Activated naive CD8-positive, alpha-beta T cell treated with anti-CD3 and anti-CD28 coated beads for 36 hours (primary cell): ENCODE measurements at regions not wholly inside any gene's neighbourhood (a gene's known extent, or its start where the extent isn't known, plus 50 kb on each side); places are given as distances from the start of the nearest gene placed in this dataset.

Source experiments
- DNase-seq: peaks from one replicate; pipeline ENCODE4 v3.0.0; 2021
- H3K27ac Mint-ChIP-seq: one replicate; pipeline ENCODE4 v1.8.0; 2022; ENCODE audit warnings: mild to moderate bottlenecking, moderate library complexity, mixed read lengths
- H3K27me3 Mint-ChIP-seq: one replicate; pipeline ENCODE4 v1.8.0; 2022; ENCODE audit warnings: mild to moderate bottlenecking, mixed read lengths
- H3K36me3 Mint-ChIP-seq: one replicate; pipeline ENCODE4 v1.8.0; 2021; ENCODE audit warnings: mild to moderate bottlenecking, mixed read lengths
- H3K4me1 Mint-ChIP-seq: one replicate; pipeline ENCODE4 v1.8.0; 2021; ENCODE audit warnings: mixed read lengths
- H3K4me3 Mint-ChIP-seq: one replicate; pipeline ENCODE4 v1.8.0; 2022; ENCODE audit warnings: mild to moderate bottlenecking, moderate library complexity, mixed read lengths
- H3K9me3 Mint-ChIP-seq: one replicate; pipeline ENCODE4 v1.8.0; 2022; ENCODE audit warnings: mixed read lengths

GRCh38 chr12:61854902-61855301 lies 405.3 kb upstream of the USP15 start:
- H3K27ac Mint-ChIP-seq, result no peak overlapping the region
- H3K4me3 Mint-ChIP-seq, result no peak overlapping the region
- H3K36me3 Mint-ChIP-seq, result no peaks in the 10 kb centered on the region
- no peaks in the 10 kb centered on the region for H3K27me3 Mint-ChIP-seq
- peaks cover 10% of the 10 kb centered on the region for H3K9me3 Mint-ChIP-seq
- DNase-seq, result no peak
- H3K4me1 Mint-ChIP-seq, result no peaks in the 10 kb centered on the region

- Mint-ChIP-seq H3K36me3 (no peaks in the 10 kb centered on the region), H3K27me3 (no peaks in the 10 kb centered on the region)
Observed at GRCh38 chr12:61857968-61858367, 402.2 kb upstream of the USP15 start.

GRCh38 chr12:61860451-61860850 lies 399.8 kb upstream of the USP15 start:
- Mint-ChIP-seq H3K9me3 (no peaks in the 10 kb centered on the region), H3K27me3 (no peaks in the 10 kb centered on the region), H3K4me3 (no peak overlapping the region), H3K27ac (no peak overlapping the region), H3K36me3 (no peaks in the 10 kb centered on the region), H3K4me1 (no peaks in the 10 kb centered on the region)
- no peak for DNase-seq

More at GRCh38 chr12:61857968-61858367, 402.2 kb upstream of the USP15 start:
- no peak overlapping the region for H3K4me3 Mint-ChIP-seq
- H3K27ac Mint-ChIP-seq, result no peak overlapping the region
- peaks cover 10% of the 10 kb centered on the region for H3K9me3 Mint-ChIP-seq
- DNase-seq, result no peak
- H3K4me1 Mint-ChIP-seq, result no peaks in the 10 kb centered on the region

GRCh38 chr12:61862986-61863385 lies 397.2 kb upstream of the USP15 start:
- no peaks in the 10 kb centered on the region for H3K9me3 Mint-ChIP-seq
- no peaks in the 10 kb centered on the region for H3K36me3 Mint-ChIP-seq
- no peaks in the 10 kb centered on the region for H3K4me1 Mint-ChIP-seq
- H3K27me3 Mint-ChIP-seq, result no peaks in the 10 kb centered on the region
- no peak overlapping the region for H3K27ac Mint-ChIP-seq
- DNase-seq, result no peak
- no peak overlapping the region for H3K4me3 Mint-ChIP-seq

GRCh38 chr12:61863811-61864210 lies 396.4 kb upstream of the USP15 start:
- Mint-ChIP-seq H3K9me3 (no peaks in the 10 kb centered on the region), H3K27me3 (no peaks in the 10 kb centered on the region), H3K4me3 (no peak overlapping the region), H3K36me3 (no peaks in the 10 kb centered on the region), H3K4me1 (no peaks in the 10 kb centered on the region), H3K27ac (no peak overlapping the region)
- no peak for DNase-seq

- Mint-ChIP-seq H3K9me3 (peaks cover 2% of the 10 kb centered on the region), H3K4me3 (no peak overlapping the region), H3K27ac (no peak overlapping the region), H3K4me1 (no peaks in the 10 kb centered on the region), H3K27me3 (no peaks in the 10 kb centered on the region), H3K36me3 (peaks cover 4% of the 10 kb centered on the region)
- DNase-seq, result no peak
Observed at GRCh38 chr12:61869796-61870195, 390.4 kb upstream of the USP15 start.

GRCh38 chr12:61870658-61871484 lies 389.3 kb upstream of the USP15 start:
- H3K36me3 Mint-ChIP-seq, result peaks cover 4% of the 10 kb centered on the region
- no peak overlapping the region for H3K4me3 Mint-ChIP-seq
- no peaks in the 10 kb centered on the region for H3K4me1 Mint-ChIP-seq
- peaks cover 2% of the 10 kb centered on the region for H3K9me3 Mint-ChIP-seq
- H3K27ac Mint-ChIP-seq, result no peak overlapping the region
- H3K27me3 Mint-ChIP-seq, result no peaks in the 10 kb centered on the region
- DNase-seq, result no peak

GRCh38 chr12:61871485-61871810 lies 388.8 kb upstream of the USP15 start:
- no peak overlapping the region for H3K4me3 Mint-ChIP-seq
- H3K27ac Mint-ChIP-seq, result no peak overlapping the region
- peaks cover 2% of the 10 kb centered on the region for H3K9me3 Mint-ChIP-seq
- H3K27me3 Mint-ChIP-seq, result no peaks in the 10 kb centered on the region
- no peak for DNase-seq
- H3K4me1 Mint-ChIP-seq, result no peaks in the 10 kb centered on the region
- H3K36me3 Mint-ChIP-seq, result peaks cover 4% of the 10 kb centered on the region

- no peak for DNase-seq
- Mint-ChIP-seq H3K9me3 (no peaks in the 10 kb centered on the region), H3K4me3 (no peak overlapping the region), H3K4me1 (no peaks in the 10 kb centered on the region), H3K36me3 (no peaks in the 10 kb centered on the region), H3K27me3 (no peaks in the 10 kb centered on the region), H3K27ac (no peak overlapping the region)
Observed at GRCh38 chr12:61879229-61879628, 381.0 kb upstream of the USP15 start.

GRCh38 chr12:61880186-61880585 lies 380.0 kb upstream of the USP15 start:
- DNase-seq, result no peak
- Mint-ChIP-seq H3K27me3 (no peaks in the 10 kb centered on the region), H3K4me1 (no peaks in the 10 kb centered on the region), H3K27ac (no peak overlapping the region), H3K36me3 (no peaks in the 10 kb centered on the region), H3K9me3 (no peaks in the 10 kb centered on the region), H3K4me3 (no peak overlapping the region)

- H3K27ac Mint-ChIP-seq, result no peak overlapping the region
- H3K36me3 Mint-ChIP-seq, result no peaks in the 10 kb centered on the region
- no peaks in the 10 kb centered on the region for H3K4me1 Mint-ChIP-seq
- no peak for DNase-seq
- no peak overlapping the region for H3K4me3 Mint-ChIP-seq
- peaks cover 6% of the 10 kb centered on the region for H3K27me3 Mint-ChIP-seq
- H3K9me3 Mint-ChIP-seq, result no peaks in the 10 kb centered on the region
Observed at GRCh38 chr12:61891632-61892031, 368.6 kb upstream of the USP15 start.

GRCh38 chr12:61894168-61894567 lies 366.0 kb upstream of the USP15 start:
- peaks cover 6% of the 10 kb centered on the region for H3K27me3 Mint-ChIP-seq
- H3K9me3 Mint-ChIP-seq, result peaks cover 5% of the 10 kb centered on the region
- H3K4me3 Mint-ChIP-seq, result no peak overlapping the region
- no peaks in the 10 kb centered on the region for H3K36me3 Mint-ChIP-seq
- DNase-seq, result no peak
- no peak overlapping the region for H3K27ac Mint-ChIP-seq
- no peaks in the 10 kb centered on the region for H3K4me1 Mint-ChIP-seq

- no peak overlapping the region for H3K27ac Mint-ChIP-seq
- no peaks in the 10 kb centered on the region for H3K4me1 Mint-ChIP-seq
- DNase-seq, result no peak
- no peaks in the 10 kb centered on the region for H3K36me3 Mint-ChIP-seq
- peaks cover 6% of the 10 kb centered on the region for H3K9me3 Mint-ChIP-seq
- H3K4me3 Mint-ChIP-seq, result no peak overlapping the region
- H3K27me3 Mint-ChIP-seq, result peaks cover 4% of the 10 kb centered on the region
Observed at GRCh38 chr12:61896436-61896835, 363.8 kb upstream of the USP15 start.

- peaks cover 6% of the 10 kb centered on the region for H3K9me3 Mint-ChIP-seq
- no peak for DNase-seq
- no peaks in the 10 kb centered on the region for H3K36me3 Mint-ChIP-seq
- H3K27ac Mint-ChIP-seq, result no peak overlapping the region
- H3K27me3 Mint-ChIP-seq, result no peaks in the 10 kb centered on the region
- H3K4me3 Mint-ChIP-seq, result no peak overlapping the region
- no peaks in the 10 kb centered on the region for H3K4me1 Mint-ChIP-seq
Observed at GRCh38 chr12:61902403-61902802, 357.8 kb upstream of the USP15 start.

- Mint-ChIP-seq H3K4me3 (no peak overlapping the region), H3K4me1 (peaks cover 2% of the 10 kb centered on the region), H3K27me3 (no peaks in the 10 kb centered on the region), H3K9me3 (no peaks in the 10 kb centered on the region), H3K27ac (no peak overlapping the region), H3K36me3 (no peaks in the 10 kb centered on the region)
- no peak for DNase-seq
Observed at GRCh38 chr12:61911113-61911512, 349.1 kb upstream of the USP15 start.

GRCh38 chr12:61915420-61915819 lies 344.8 kb upstream of the USP15 start:
- no peaks in the 10 kb centered on the region for H3K9me3 Mint-ChIP-seq
- peaks cover 2% of the 10 kb centered on the region for H3K4me1 Mint-ChIP-seq
- no peak overlapping the region for H3K27ac Mint-ChIP-seq
- no peaks in the 10 kb centered on the region for H3K36me3 Mint-ChIP-seq
- no peak overlapping the region for H3K4me3 Mint-ChIP-seq
- DNase-seq, result no peak
- H3K27me3 Mint-ChIP-seq, result peaks cover 3% of the 10 kb centered on the region
